Peyer's patch (tissue), 4 donors: ENCODE measurements at regions not wholly inside any gene's neighbourhood (a gene's known extent, or its start where the extent isn't known, plus 50 kb on each side); places are given as distances from the start of the nearest gene placed in this dataset.
"Not testable (repeated sequence)": the region's sequence is repeated elsewhere in the genome, so short reads cannot be mapped to it uniquely, and the experiment has no call there.

Experiments
- POLR2A ChIP-seq, 2 donors: fragments of 450-650 bp; IDR thresholded peaks; one replicate each; pipeline ENCODE4 v1.5.1; 2017; ENCODE audit warnings: antibody characterized with exemption in 2 of 2, mild to moderate bottlenecking in 2 of 2, moderate library complexity in 2 of 2
- TF ChIP-seq, protein P1 (sequence below), 6 experiments: fragments of 450-650 bp in 4 of 6; fragments of 200-600 bp in 2 of 6; sonication (generic) in 1 of 6; IDR thresholded peaks; one replicate each; pipeline ENCODE4 v1.5.1; 2017 to 2019; ENCODE audit warnings: antibody characterized with exemption in 6 of 6, mild to moderate bottlenecking in 3 of 6, moderate library complexity in 1 of 6

- not testable (repeated sequence) for TF ChIP-seq POLR2A (IDR thresholded peaks at IDR 0.05)
- TF ChIP-seq, protein P1, sequence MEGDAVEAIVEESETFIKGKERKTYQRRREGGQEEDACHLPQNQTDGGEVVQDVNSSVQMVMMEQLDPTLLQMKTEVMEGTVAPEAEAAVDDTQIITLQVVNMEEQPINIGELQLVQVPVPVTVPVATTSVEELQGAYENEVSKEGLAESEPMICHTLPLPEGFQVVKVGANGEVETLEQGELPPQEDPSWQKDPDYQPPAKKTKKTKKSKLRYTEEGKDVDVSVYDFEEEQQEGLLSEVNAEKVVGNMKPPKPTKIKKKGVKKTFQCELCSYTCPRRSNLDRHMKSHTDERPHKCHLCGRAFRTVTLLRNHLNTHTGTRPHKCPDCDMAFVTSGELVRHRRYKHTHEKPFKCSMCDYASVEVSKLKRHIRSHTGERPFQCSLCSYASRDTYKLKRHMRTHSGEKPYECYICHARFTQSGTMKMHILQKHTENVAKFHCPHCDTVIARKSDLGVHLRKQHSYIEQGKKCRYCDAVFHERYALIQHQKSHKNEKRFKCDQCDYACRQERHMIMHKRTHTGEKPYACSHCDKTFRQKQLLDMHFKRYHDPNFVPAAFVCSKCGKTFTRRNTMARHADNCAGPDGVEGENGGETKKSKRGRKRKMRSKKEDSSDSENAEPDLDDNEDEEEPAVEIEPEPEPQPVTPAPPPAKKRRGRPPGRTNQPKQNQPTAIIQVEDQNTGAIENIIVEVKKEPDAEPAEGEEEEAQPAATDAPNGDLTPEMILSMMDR (IDR thresholded peaks at IDR 0.05): not testable (repeated sequence)
Observed at GRCh38 chr1:244332761-244333160, 118.9 kb downstream of the ADSS2 start.
